Cardiac fibroblast (primary cell): ENCODE measurements at regions not wholly inside any gene's neighbourhood (a gene's known extent, or its start where the extent isn't known, plus 50 kb on each side); places are given as distances from the start of the nearest gene placed in this dataset.
"Not testable (repeated sequence)": the region's sequence is repeated elsewhere in the genome, so short reads cannot be mapped to it uniquely, and the experiment has no call there.

Source experiments
- DNase-seq, 2 donors: peaks; one replicate each; pipeline versions ENCODE4 v3.0.0 to v3.0.0-alpha.2; 2010; ENCODE audit warnings: low read depth in 2 of 2
- H3K4me3 ChIP-seq, 2 donors: replicated peaks in 1 of 2; 1 replicate in 1 of 2; 2 replicates in 1 of 2; pipeline ENCODE4 v1.5.1; 2011; ENCODE audit warnings: low read depth in 2 of 2, low read length in 2 of 2, mild to moderate bottlenecking in 2 of 2, moderate library complexity in 1 of 2
- TF ChIP-seq, protein P1 (sequence below): IDR thresholded peaks from one replicate; pipeline ENCODE4 v1.5.1; 2011; ENCODE audit warnings: low read depth, mild to moderate bottlenecking, low read length, inconsistent platforms

DNA sequence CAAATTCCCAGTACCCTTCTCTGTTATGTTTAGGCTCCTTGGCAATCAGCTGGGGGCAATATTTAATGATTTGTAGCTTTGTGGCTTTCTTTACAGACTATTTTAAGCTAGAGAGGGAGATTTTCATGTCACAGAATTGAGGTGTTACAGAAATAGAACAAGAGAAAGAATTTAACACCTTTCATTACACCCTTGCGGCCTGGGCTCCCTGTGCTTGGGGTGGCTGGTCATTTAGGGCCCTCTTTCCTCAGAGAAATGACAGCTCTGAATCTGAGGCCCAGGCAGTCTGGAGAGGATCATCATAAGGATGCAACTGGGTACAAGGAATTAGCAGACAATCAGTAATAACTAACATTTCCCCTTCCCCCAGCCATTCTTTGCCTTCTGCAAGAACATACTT lies 104.5 kb upstream of the INTU start:
- TF ChIP-seq, protein P1, sequence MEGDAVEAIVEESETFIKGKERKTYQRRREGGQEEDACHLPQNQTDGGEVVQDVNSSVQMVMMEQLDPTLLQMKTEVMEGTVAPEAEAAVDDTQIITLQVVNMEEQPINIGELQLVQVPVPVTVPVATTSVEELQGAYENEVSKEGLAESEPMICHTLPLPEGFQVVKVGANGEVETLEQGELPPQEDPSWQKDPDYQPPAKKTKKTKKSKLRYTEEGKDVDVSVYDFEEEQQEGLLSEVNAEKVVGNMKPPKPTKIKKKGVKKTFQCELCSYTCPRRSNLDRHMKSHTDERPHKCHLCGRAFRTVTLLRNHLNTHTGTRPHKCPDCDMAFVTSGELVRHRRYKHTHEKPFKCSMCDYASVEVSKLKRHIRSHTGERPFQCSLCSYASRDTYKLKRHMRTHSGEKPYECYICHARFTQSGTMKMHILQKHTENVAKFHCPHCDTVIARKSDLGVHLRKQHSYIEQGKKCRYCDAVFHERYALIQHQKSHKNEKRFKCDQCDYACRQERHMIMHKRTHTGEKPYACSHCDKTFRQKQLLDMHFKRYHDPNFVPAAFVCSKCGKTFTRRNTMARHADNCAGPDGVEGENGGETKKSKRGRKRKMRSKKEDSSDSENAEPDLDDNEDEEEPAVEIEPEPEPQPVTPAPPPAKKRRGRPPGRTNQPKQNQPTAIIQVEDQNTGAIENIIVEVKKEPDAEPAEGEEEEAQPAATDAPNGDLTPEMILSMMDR = no peak
- H3K4me3 ChIP-seq = no peak overlapping the region
- no peak for DNase-seq

DNA sequence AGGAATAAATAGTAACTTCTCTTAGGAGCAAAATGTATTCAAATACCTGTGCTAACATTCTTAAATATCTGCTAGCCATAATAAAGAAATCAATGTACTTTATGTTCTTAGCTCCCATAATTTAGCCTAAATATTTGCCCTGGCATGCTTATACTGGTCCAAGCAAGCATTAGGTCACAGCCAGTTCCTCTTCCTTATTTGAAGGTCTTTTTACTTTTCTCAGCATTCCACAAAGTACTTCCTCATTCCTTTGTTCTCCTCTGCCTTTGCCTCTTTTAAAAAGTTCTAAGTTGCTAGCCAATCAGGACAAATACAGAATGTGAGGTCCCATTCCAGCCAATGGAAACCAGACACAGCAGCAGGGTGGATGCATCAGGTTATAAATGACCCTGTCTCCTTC lies 102.9 kb upstream of the INTU start:
- H3K4me3 ChIP-seq, DNase-seq: not testable (repeated sequence)

GRCh38 chr4:127533028-127533700 lies 99.6 kb upstream of the INTU start:
- H3K4me3 ChIP-seq = no peak overlapping the region
- TF ChIP-seq, protein P1 = no peak
- DNase-seq = peak in 1 of 2 donors; percentile 93

DNA sequence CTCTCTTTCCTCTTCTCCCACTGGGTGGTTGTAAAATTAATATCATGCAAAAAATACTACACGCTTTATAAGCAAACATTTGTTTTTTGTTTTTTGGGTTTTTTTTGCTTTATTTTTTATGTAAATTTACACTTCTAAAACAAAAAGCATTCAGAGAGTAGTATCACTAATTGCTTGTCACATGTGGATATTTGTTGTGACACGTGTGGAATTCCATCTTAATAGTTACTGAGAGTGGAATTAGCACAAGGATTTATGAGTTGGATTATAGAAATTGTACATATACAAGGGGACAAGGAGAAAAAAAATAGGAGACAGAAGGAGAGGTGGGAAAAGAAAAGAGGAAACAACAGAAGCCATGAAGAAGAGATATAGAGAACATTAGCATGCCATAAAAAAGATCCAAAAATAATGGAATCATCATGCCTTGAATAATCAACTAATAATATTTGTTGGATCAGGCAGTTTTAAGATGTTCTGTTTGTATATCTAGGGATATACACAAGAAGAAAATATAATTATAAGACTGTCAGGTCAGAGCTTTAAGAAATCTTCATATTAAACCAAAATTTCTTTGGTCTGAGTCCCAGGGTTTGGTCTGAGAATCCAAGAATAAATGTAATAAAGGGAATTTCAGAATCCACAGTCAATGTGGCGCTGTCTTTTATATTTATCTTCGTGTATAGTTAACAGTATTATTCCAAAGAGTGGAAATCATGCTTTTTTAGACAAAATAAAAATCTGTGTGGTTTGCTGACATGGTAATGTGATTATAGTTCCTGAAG lies 98.5 kb upstream of the INTU start:
- TF ChIP-seq, protein P1 = no peak
- DNase-seq = no peak
- H3K4me3 ChIP-seq = no peak overlapping the region

- H3K4me3 ChIP-seq = no peak overlapping the region
- DNase-seq = no peak
- TF ChIP-seq, protein P1 = no peak
Observed at GRCh38 chr4:127538016-127538415, 94.7 kb upstream of the INTU start.

GRCh38 chr4:127540497-127541025 lies 92.2 kb upstream of the INTU start:
- DNase-seq = no peak
- TF ChIP-seq, protein P1 = no peak
- H3K4me3 ChIP-seq = no peak overlapping the region

DNA sequence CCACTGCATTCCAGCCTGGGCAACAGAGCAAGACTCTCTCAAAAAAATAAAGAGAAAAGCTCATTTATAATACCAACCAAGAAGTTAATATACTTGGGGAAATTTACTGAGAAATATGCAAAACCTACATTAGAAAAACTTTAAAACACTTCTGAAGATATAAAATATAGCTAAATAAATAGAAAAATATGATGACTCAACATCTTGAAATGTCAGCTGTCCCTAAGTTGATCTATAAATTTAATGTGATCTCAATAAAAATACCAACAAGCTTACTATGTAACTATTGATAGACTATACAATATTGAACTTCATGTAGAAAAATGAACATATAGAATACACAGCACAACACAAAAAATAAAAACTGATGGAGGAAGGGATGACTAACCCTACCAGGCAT lies 87.5 kb upstream of the INTU start:
- TF ChIP-seq, protein P1 = no peak
- no peak for DNase-seq
- H3K4me3 ChIP-seq = no peak overlapping the region
